Natural killer cell treated with Interleukin-12 subunit alpha and Interleukin-12 subunit beta and Interleukin-15 and Interleukin-18, amount 100 ng/mL, for 72 hours (primary cell): ENCODE measurements at regions not wholly inside any gene's neighbourhood (a gene's known extent, or its start where the extent isn't known, plus 50 kb on each side); places are given as distances from the start of the nearest gene placed in this dataset.

Experiments used
- ATAC-seq, 2 donors: fragments of 150-1000 bp; cut with Tn5 transposase in 1 of 2; sonication (Bioruptor Pico), chemical (Tn5 transposase) in 1 of 2; 2 replicates each; pipeline ENCODE4 v1.10.0; 2021
- DNase-seq: peaks from one replicate; pipeline ENCODE4 v3.0.0; 2022; ENCODE audit warnings: low spot score
- H3K27ac Mint-ChIP-seq, 2 donors: 1 replicate in 1 of 2; 2 replicates in 1 of 2; pipeline ENCODE4 v1.8.0; 2022; ENCODE audit warnings: mixed read lengths in 2 of 2, mild to moderate bottlenecking in 1 of 2, moderate library complexity in 1 of 2
- H3K27me3 Mint-ChIP-seq, 2 donors: 1 replicate in 1 of 2; 2 replicates in 1 of 2; pipeline ENCODE4 v1.8.0; 2022; ENCODE audit warnings: mixed read lengths in 2 of 2
- H3K36me3 Mint-ChIP-seq: one replicate; pipeline ENCODE4 v1.8.0; 2022; ENCODE audit warnings: mixed read lengths
- H3K4me1 Mint-ChIP-seq, 2 donors: 1 replicate in 1 of 2; 2 replicates in 1 of 2; pipeline ENCODE4 v1.8.0; 2022; ENCODE audit warnings: low read depth in 2 of 2, mixed read lengths in 2 of 2, mild to moderate bottlenecking in 1 of 2
- H3K4me3 Mint-ChIP-seq: one replicate; pipeline ENCODE4 v1.8.0; 2022; ENCODE audit warnings: mixed read lengths
- H3K9me3 Mint-ChIP-seq: 2 replicates; pipeline ENCODE4 v1.8.0; 2022; ENCODE audit warnings: mixed read lengths

DNA sequence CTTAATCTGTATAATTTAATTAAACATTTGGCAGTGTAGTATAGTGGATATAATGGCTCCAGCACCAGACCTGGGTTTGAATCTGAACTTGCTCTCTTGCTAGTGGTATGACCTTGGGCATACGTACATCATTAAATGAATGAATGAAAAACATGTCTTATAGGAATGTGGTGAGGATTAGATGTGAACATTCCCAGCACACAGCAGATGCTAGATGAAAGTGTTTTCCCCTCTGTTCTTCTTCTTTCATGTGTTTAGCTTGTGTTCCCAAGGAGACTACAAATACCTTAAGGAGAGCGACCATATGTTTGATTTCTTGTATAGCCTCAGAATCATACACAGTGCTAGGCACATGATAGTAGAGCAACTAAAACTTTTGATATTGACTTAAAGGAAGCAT is 56.5 kb downstream of the CT47B1 start:
- Mint-ChIP-seq H3K27ac (no peak overlapping the region), H3K9me3 (no peaks in the 10 kb centered on the region), H3K27me3 (peaks cover 12 to 19% of the 10 kb centered on the region in 2 donors), H3K4me3 (no peak overlapping the region), H3K36me3 (no peaks in the 10 kb centered on the region), H3K4me1 (no peaks in the 10 kb centered on the region)
- DNase-seq (no peak), ATAC-seq (no peak)

DNA sequence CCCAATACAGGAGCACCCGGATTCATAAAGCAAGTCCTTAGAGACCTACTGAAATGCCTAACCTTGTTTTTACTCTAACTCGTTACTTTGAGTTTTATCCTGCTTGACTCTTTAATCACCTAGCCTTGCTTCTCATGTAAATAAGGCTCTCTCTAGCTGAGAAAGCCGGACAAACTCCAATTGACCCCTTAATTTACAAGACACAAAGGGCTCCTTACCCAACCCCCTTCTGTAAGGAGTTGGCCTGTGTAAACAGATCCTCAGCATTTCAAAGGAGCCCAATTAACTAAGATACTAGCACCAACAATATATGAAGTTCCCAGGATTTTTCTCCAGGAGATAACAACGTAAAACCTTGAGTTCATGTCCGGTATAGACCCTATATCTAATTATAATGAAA is 61.7 kb downstream of the CT47B1 start:
- Mint-ChIP-seq H3K36me3 (no peaks in the 10 kb centered on the region), H3K4me1 (no peaks in the 10 kb centered on the region), H3K27me3 (peaks cover 11 to 13% of the 10 kb centered on the region in 2 donors), H3K27ac (no peak overlapping the region), H3K9me3 (no peaks in the 10 kb centered on the region), H3K4me3 (no peak overlapping the region)
- ATAC-seq: no peak
- no peak for DNase-seq

- no peak overlapping the region for H3K4me3 Mint-ChIP-seq
- H3K4me1 Mint-ChIP-seq: no peaks in the 10 kb centered on the region
- no peak overlapping the region for H3K27ac Mint-ChIP-seq
- DNase-seq (no peak), ATAC-seq (no peak)
- peaks cover 5 to 24% of the 10 kb centered on the region in 2 donors for H3K27me3 Mint-ChIP-seq
- no peaks in the 10 kb centered on the region for H3K9me3 Mint-ChIP-seq
- H3K36me3 Mint-ChIP-seq: no peaks in the 10 kb centered on the region
These were observed 74.2 kb downstream of the CT47B1 start for GRCh38 chrX:120801426-120801825.

DNA sequence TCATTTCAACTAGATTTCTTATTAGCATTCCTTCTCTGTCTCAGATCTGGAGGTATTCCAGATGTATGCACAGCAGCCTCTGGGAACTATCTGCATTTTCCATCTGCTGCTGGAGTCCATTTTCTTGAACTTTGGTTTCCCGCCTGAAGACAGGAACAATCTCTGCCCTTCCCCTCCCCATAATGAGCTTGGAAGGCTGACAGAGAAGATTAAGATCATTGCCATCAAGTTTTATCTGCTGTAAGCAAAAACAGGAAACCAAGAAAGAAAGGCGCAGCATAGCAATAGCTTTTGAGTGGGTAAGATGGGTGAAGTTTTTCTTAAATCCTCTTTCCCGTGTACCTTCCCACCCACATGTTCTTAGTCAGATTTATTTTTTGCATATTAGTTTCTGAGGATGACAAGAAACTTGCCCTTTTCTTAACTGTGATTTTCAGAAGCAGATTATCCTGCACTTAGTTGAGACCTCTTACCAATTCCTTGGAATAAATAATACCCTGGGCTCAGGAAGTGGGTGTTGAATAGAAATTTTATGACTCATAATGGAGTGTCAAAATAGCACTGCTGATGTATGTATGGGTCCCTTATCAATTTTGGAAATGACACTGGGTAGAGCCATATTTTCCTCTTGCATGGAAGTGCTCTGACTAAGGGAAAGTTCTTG is 78.3 kb downstream of the CT47B1 start:
- peaks cover 0 to 30% of the 10 kb centered on the region in 2 donors for H3K27me3 Mint-ChIP-seq
- ATAC-seq (no peak), DNase-seq (no peak)
- no peak overlapping the region for H3K4me3 Mint-ChIP-seq
- no peaks in the 10 kb centered on the region for H3K9me3 Mint-ChIP-seq
- H3K27ac Mint-ChIP-seq: no peak overlapping the region
- H3K36me3 Mint-ChIP-seq: no peaks in the 10 kb centered on the region
- no peaks in the 10 kb centered on the region for H3K4me1 Mint-ChIP-seq

DNA sequence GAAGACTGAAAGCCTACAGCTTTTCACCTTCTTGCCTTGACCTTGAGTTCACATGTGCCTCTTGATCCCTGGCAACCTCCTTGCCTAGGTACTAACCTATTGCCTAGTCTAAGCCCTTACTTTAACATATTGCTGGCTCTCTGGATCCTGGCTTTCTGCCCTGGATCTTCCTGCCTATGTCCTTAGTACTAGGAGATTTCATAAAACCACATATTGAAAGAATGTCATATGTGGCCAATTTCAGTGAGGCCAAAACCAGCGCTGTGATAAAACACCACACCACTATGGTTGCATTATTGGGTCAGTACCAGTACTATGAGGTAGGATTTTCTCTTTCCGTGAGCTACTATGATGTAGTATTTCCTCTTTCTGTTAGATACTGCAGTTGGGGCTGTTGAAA is 80.4 kb downstream of the CT47B1 start:
- ATAC-seq (no peak), DNase-seq (no peak)
- H3K4me3 Mint-ChIP-seq: no peak overlapping the region
- no peaks in the 10 kb centered on the region for H3K36me3 Mint-ChIP-seq
- peaks cover 0 to 1% of the 10 kb centered on the region in 2 donors for H3K4me1 Mint-ChIP-seq
- peaks cover 0 to 25% of the 10 kb centered on the region in 2 donors for H3K27me3 Mint-ChIP-seq
- H3K9me3 Mint-ChIP-seq: no peaks in the 10 kb centered on the region
- H3K27ac Mint-ChIP-seq: no peak overlapping the region

- H3K36me3 Mint-ChIP-seq: no peaks in the 10 kb centered on the region
- ATAC-seq: no peak
- no peak for DNase-seq
- no peak overlapping the region for H3K4me3 Mint-ChIP-seq
- H3K27ac Mint-ChIP-seq: no peak overlapping the region
- peaks cover 0 to 4% of the 10 kb centered on the region in 2 donors for H3K4me1 Mint-ChIP-seq
- H3K9me3 Mint-ChIP-seq: no peaks in the 10 kb centered on the region
- H3K27me3 Mint-ChIP-seq: peaks cover 0 to 20% of the 10 kb centered on the region in 2 donors
These were observed 81.1 kb downstream of the CT47B1 start for GRCh38 chrX:120794525-120794975.

GRCh38 chrX:120793098-120793497 is 82.6 kb downstream of the CT47B1 start:
- H3K27ac Mint-ChIP-seq: no peak overlapping the region
- no peak for ATAC-seq

DNA sequence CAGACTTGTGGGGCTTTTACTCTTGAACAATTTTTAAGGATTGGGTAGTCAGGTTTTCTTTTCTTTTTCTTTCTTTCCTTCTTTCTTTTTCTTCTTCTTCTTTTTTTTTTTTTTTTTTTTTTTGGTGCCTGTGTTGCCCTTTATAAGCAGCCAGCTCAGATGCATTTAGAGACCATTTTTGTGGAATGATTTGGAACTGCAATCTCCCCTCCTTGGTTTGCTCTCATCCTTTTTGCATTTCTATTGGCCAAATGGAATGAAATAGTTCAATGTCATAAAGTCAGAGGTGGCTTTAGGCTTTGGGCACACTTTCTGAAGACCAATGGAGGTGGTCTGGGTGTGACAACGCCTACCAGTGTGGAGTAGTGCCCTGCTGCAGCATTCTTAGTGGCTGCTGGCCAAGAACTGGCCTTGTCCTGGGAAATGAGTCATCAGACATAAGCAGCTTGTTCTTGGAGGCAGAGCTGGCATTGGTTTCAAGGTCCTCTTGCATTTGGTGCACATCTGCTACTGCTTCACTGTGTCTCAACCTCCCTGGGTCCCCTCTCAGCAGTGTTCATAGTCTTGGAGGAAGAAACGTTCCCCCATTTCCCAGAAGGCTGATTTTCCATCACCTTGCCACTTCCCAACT is 84.5 kb downstream of the CT47B1 start:
- no peaks in the 10 kb centered on the region for H3K36me3 Mint-ChIP-seq
- H3K27ac Mint-ChIP-seq: no peak overlapping the region
- ATAC-seq (no peak), DNase-seq (no peak)
- no peak overlapping the region for H3K4me3 Mint-ChIP-seq
- no peaks in the 10 kb centered on the region for H3K9me3 Mint-ChIP-seq
- peaks cover 0 to 19% of the 10 kb centered on the region in 2 donors for H3K27me3 Mint-ChIP-seq
- H3K4me1 Mint-ChIP-seq: peaks cover 0 to 4% of the 10 kb centered on the region in 2 donors

More at GRCh38 chrX:120793098-120793497, 82.6 kb downstream of the CT47B1 start:
- H3K36me3 Mint-ChIP-seq: no peaks in the 10 kb centered on the region
- H3K4me3 Mint-ChIP-seq: no peak overlapping the region
- H3K4me1 Mint-ChIP-seq: peaks cover 0 to 4% of the 10 kb centered on the region in 2 donors
- peaks cover 0 to 14% of the 10 kb centered on the region in 2 donors for H3K27me3 Mint-ChIP-seq
- DNase-seq: no peak
- H3K9me3 Mint-ChIP-seq: no peaks in the 10 kb centered on the region

- Mint-ChIP-seq H3K9me3 (no peaks in the 10 kb centered on the region), H3K36me3 (no peaks in the 10 kb centered on the region), H3K27me3 (peaks cover 0 to 16% of the 10 kb centered on the region in 2 donors), H3K27ac (no peak overlapping the region), H3K4me1 (peaks cover 0 to 4% of the 10 kb centered on the region in 2 donors), H3K4me3 (no peak overlapping the region)
- ATAC-seq (no peak), DNase-seq (no peak)
These were observed 85.1 kb downstream of the CT47B1 start for GRCh38 chrX:120790552-120790951.

GRCh38 chrX:120790118-120790517 is 85.5 kb downstream of the CT47B1 start:
- no peak for DNase-seq
- Mint-ChIP-seq H3K4me1 (peaks cover 0 to 4% of the 10 kb centered on the region in 2 donors), H3K4me3 (no peak overlapping the region), H3K36me3 (no peaks in the 10 kb centered on the region), H3K27ac (no peak overlapping the region), H3K9me3 (no peaks in the 10 kb centered on the region), H3K27me3 (peaks cover 0 to 18% of the 10 kb centered on the region in 2 donors)
- no peak for ATAC-seq

GRCh38 chrX:120781403-120781802 is 94.3 kb downstream of the CT47B1 start:
- Mint-ChIP-seq H3K4me3 (no peak overlapping the region), H3K27me3 (peaks cover 0 to 20% of the 10 kb centered on the region in 2 donors), H3K9me3 (no peaks in the 10 kb centered on the region), H3K4me1 (no peaks in the 10 kb centered on the region), H3K27ac (no peak overlapping the region), H3K36me3 (no peaks in the 10 kb centered on the region)
- ATAC-seq: no peak
- no peak for DNase-seq

- Mint-ChIP-seq H3K9me3 (no peaks in the 10 kb centered on the region), H3K36me3 (no peaks in the 10 kb centered on the region), H3K27ac (no peak overlapping the region), H3K27me3 (peaks cover 0 to 12% of the 10 kb centered on the region in 2 donors), H3K4me3 (no peak overlapping the region), H3K4me1 (no peaks in the 10 kb centered on the region)
- ATAC-seq (no peak), DNase-seq (no peak)
These were observed 99.7 kb downstream of the CT47B1 start for GRCh38 chrX:120775959-120776358.

- ATAC-seq (no peak), DNase-seq (no peak)
- H3K27me3 Mint-ChIP-seq: peaks cover 0 to 12% of the 10 kb centered on the region in 2 donors
- no peaks in the 10 kb centered on the region for H3K4me1 Mint-ChIP-seq
- H3K27ac Mint-ChIP-seq: no peak overlapping the region
- no peaks in the 10 kb centered on the region for H3K9me3 Mint-ChIP-seq
- H3K4me3 Mint-ChIP-seq: no peak overlapping the region
- no peaks in the 10 kb centered on the region for H3K36me3 Mint-ChIP-seq
These were observed 101.1 kb downstream of the CT47B1 start for GRCh38 chrX:120774606-120775005.

DNA sequence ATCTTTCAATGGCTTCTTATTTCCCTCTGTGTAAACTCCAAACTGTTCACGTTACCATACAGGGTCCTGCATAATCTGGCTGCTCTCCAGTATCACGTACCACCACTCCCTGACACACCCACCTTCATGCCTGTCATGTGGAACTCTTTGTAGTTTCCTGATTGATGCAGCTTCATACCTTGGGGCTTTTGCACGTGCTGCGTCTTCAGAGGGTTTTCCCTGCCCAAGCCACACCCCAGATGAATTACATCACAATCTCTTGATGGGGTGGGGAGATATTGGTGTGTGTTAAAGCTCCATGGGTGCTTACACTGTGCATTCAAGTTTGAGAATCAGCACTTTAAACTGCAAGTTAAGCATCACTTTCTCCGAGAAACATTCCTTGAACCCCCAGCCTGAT is 101.9 kb downstream of the CT47B1 start:
- no peak for DNase-seq
- Mint-ChIP-seq H3K27me3 (peaks cover 0 to 12% of the 10 kb centered on the region in 2 donors), H3K27ac (no peak overlapping the region)

More for the DNA sequence above, 101.9 kb downstream of the CT47B1 start:
- Mint-ChIP-seq H3K4me1 (no peaks in the 10 kb centered on the region), H3K9me3 (no peaks in the 10 kb centered on the region), H3K4me3 (no peak overlapping the region), H3K36me3 (no peaks in the 10 kb centered on the region)
- ATAC-seq: no peak
